ENCODE measurements at regions not wholly inside any gene's neighbourhood (a gene's known extent, or its start where the extent isn't known, plus 50 kb on each side); places are given as distances from the start of the nearest gene placed in this dataset.

GRCh38 chr15:58287891-58288290, 143.9 kb upstream of the LIPC start:
- intact Hi-C loops (cut with micrococcal nuclease; ENCODE audit: unreplicated experiment), result loop anchor here (10.0 kb wide), 1 partner anchor 47 kb away; no protein-coding TSS in a partner anchor
- 86% methylated on average over 2 of the region's 2 CpGs for WGBS (ENCODE audit: low lambda C conversion rate)
- Histone ChIP-seq H3K27ac (ENCODE audit: extremely low read length, insufficient read depth, low read length) (no peak overlapping the region), H3K9me3 (ENCODE audit: low read length) (peaks cover 7% of the 10 kb centered on the region; the same call in 1 of the 2 replicates), H3K9ac (ENCODE audit: insufficient read depth, low read depth, low read length) (no peak overlapping the region), H3K4me2 (ENCODE audit: low read depth, low read length) (no peak overlapping the region), H2AFZ (ENCODE audit: low read length) (no peak overlapping the region), H4K20me1 (ENCODE audit: insufficient read depth, low read length) (no peaks in the 10 kb centered on the region), H3K36me3 (replicated peaks in 1 of 2; ENCODE audit: control insufficient read depth in 1 of 2, insufficient read depth in 2 of 2, low read length in 2 of 2) (no peaks in the 10 kb centered on the region), H3K4me3 (replicated peaks in 1 of 3; ENCODE audit: insufficient read depth in 1 of 3, low read depth in 2 of 3, low read length in 3 of 3) (no peak overlapping the region), H3K27me3 (ENCODE audit: control insufficient read depth in 1 of 2, insufficient read depth in 2 of 2, low read length in 2 of 2) (no peaks in the 10 kb centered on the region), H3K79me2 (ENCODE audit: insufficient read depth, low read length) (no peaks in the 10 kb centered on the region), H3K4me1 (ENCODE audit: insufficient read depth, low read length) (peaks cover 36% of the 10 kb centered on the region)
- FAIRE-seq (no peak), DNase-seq (ENCODE audit: low spot score) (no peak), ATAC-seq (no peak)
- ChIA-PET POLR2A (interaction anchor here (3.9 kb wide), 1 partner anchor 44 kb away, joined by 45 read pairs; no protein-coding TSS in a partner anchor), CTCF (ENCODE audit: low intra/inter-chr PET ratio, low total read pairs) (no interaction called here)
- no TSS peak for BruUV-seq (replicated peaks)
- peak; percentile 40; the same call in 1 of the 2 replicates for TF ChIP-seq MAFF (IDR thresholded peaks at IDR 0.05; ENCODE audit: low read depth, low read length)
- no peak for TF ChIP-seq ZNF253 (CRISPR knock-in tag; IDR thresholded peaks at IDR 0.05; ENCODE audit: borderline replicate concordance)
- TF ChIP-seq ZSCAN25 (CRISPR knock-in tag; IDR thresholded peaks at IDR 0.05), result no peak
- TF ChIP-seq ZNF343 (CRISPR knock-in tag; IDR thresholded peaks at IDR 0.05), result no peak
- TF ChIP-seq ZNF274 (CRISPR knock-in tag; IDR thresholded peaks at IDR 0.05), result no peak
- TF ChIP-seq HMGA1 (CRISPR knock-in tag; conservative IDR thresholded peaks at IDR 0.05), result no peak
- no peak for TF ChIP-seq ARNT2 (CRISPR knock-in tag; IDR thresholded peaks at IDR 0.05; ENCODE audit: low read depth)
- TF ChIP-seq ZBTB40 (IDR thresholded peaks at IDR 0.05), result no peak
- TF ChIP-seq ZBTB40 (CRISPR knock-in tag; IDR thresholded peaks at IDR 0.05), result no peak
- no peak for TF ChIP-seq ZNF780A (CRISPR knock-in tag; IDR thresholded peaks at IDR 0.05)
- no peak for TF ChIP-seq ARID4A (CRISPR knock-in tag; IDR thresholded peaks at IDR 0.05; ENCODE audit: borderline replicate concordance)
- TF ChIP-seq SMAD1 (CRISPR knock-in tag; IDR thresholded peaks at IDR 0.05; ENCODE audit: borderline replicate concordance, low read depth), result no peak
- peak; percentile 42 to 70; a peak in 3 of 4 replicates for TF ChIP-seq MAFK (conservative IDR thresholded peaks at IDR 0.05 in 1 of 2, IDR thresholded peaks at IDR 0.05 in 1 of 2; ENCODE audit: low read length in 2 of 2)
- in situ Hi-C loops (cut with HindIII; ENCODE audit: extremely low pct_ligation_motif_present, low pct_unique_long_range_greater_than_20kb), result no loop called here
